Activated CD4-positive, alpha-beta T cell treated with anti-CD3 and anti-CD28 coated beads, Interleukin-2, amount 50 U/mL, for 24 hours (primary cell): ENCODE measurements at regions not wholly inside any gene's neighbourhood (a gene's known extent, or its start where the extent isn't known, plus 50 kb on each side); places are given as distances from the start of the nearest gene placed in this dataset.
"Not testable (repeated sequence)": the region's sequence is repeated elsewhere in the genome, so short reads cannot be mapped to it uniquely, and the experiment has no call there.

ENCODE experiments used
- DNase-seq, 2 donors: peaks; one replicate each; pipeline ENCODE4 v3.0.0-alpha.2; 2020; ENCODE audit warnings: low read depth in 1 of 2, low spot score in 1 of 2

- no peak for DNase-seq
Observed at GRCh38 chr3:72165317-72165716, 380.4 kb upstream of the PROK2 start.

DNA sequence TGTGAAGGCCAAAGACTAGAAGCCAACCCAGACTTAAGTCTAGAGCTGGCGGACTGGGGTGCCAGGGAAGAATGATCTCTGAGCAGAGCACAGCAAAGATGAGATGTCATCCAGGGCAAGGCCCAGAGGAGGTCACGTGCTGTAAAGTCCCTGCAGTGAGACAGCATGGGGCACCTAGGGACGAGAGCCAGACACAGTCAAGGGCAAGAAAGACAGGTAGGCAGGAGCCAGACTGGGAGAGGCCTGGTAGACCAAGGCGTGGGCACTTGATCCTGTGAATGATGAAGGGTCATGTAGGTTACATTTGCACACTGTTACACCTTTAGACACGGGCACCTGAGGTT lies 379.7 kb upstream of the PROK2 start:
- DNase-seq: no peak

DNA sequence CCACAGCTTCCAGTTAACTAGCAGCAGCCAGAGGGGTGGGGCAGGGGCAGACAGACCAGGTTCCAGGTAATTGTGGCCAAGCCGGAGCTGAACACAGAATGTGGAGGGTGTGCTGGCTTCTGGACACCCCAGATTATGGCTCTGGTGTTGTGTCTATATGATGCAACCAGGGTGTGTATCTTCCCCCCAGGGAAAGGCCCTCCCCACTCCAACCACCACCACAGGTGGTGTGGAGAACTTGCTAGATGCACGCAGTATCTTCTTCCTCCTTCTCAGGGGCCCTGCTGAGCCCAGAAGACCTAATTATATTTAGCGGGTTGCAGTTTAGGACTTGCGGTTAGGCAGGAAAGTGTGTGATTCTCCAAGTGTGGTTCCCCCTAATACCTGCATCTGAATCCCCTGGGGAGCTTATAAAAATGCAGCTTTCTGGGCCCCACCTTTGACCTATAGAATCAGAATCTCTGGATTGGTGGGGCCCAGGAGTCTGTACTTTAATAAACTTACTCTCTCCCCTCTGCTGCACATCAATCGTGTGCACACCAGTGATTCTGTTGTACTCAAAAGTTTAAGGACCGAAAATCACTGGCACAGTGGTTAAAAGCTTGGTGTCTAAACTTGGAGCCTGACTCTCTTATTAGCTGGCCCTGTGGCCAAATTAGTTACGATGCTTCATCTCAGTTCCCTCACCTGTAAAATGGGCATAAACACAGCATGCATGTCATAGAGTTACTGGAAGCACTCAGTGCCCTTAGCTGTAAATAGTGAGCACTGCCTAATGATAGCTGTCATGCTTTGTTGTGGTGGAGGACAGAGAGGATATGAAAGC lies 379.1 kb upstream of the PROK2 start:
- DNase-seq: no peak

GRCh38 chr3:72162649-72163184 lies 377.8 kb upstream of the PROK2 start:
- DNase-seq: no peak

- DNase-seq: no peak
Observed at GRCh38 chr3:72161881-72162595, 377.1 kb upstream of the PROK2 start.

- DNase-seq: not testable (repeated sequence)
Observed at GRCh38 chr3:72161285-72161684, 376.3 kb upstream of the PROK2 start.

- no peak for DNase-seq
Observed at GRCh38 chr3:72160351-72160750, 375.4 kb upstream of the PROK2 start.

- no peak for DNase-seq
Observed at GRCh38 chr3:72159487-72159886, 374.5 kb upstream of the PROK2 start.

DNA sequence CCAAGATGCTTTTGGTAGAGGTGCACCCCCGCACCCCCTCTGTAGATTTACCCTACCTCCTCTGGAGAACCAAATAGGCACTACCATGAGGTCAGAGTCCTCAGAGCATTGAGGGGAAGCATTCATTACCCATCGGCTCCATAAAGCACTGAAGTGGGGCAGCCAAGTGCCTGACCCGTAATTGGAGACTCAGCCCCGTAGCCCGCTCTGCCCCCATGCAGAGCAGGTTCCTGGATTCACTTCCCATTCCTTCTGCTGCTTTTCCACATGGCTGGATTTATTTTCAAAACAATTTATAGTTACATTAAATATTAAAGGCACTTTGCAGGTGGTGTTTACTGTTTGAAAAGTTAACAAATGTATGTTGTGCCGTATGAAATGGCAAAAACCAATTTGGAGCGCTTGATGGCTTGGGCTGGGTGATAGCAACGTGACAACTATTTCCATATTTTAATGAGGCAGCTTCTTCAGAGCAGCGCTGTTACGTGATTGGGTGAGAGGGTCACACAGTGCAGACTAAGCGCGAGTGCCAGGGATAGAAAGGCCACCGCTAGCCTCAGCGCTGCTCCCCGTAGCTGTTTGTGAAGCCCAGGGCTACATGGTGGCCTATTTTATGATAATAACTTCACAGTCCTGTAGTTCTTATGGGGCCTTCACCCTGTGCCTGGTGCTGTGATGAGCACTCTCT lies 373.8 kb upstream of the PROK2 start:
- DNase-seq: no peak

DNA sequence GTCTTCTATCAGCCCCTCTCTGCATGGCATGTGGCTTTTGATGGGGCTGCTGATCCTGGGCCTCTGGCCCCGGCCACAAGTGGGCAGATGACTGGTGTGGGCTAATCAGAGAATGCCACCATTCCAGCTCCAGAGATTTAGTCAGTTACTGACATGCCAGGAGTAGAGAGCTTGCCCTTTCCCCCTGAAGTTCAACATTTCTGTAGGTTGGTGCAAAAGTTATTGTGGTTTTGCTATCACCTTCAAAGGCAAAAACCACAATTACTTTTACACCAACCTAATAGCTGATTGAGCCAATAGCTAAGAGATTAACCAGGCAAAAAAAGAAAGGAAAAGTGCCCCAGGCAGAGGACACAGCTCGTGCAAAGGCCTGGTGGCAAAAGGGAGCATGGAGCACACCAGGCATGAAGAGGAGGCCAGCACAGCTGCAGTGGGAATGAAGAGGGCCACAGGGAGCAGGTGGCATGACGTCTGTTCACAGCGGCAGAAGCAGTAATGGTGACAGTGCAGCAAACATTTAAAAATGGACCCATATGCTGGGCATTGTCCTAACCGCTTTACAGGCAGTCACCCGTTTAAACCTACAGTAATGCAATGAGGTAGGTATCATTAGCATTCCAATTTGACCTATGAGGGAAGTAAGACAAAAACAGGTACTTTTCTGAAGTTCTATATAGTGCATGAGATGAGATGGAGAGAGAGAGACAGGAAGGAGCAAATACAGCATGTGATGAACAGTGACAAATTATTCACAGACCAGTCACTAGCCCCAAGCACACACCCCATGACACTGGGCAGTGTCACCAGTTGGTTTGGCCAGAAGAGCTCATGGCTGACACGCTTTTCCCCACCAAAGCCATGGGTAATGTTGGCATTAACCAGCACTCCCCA lies 373.0 kb upstream of the PROK2 start:
- no peak for DNase-seq

GRCh38 chr3:72155391-72156064 lies 370.6 kb upstream of the PROK2 start:
- no peak for DNase-seq

GRCh38 chr3:72154391-72155335 lies 369.7 kb upstream of the PROK2 start:
- DNase-seq: no peak

DNA sequence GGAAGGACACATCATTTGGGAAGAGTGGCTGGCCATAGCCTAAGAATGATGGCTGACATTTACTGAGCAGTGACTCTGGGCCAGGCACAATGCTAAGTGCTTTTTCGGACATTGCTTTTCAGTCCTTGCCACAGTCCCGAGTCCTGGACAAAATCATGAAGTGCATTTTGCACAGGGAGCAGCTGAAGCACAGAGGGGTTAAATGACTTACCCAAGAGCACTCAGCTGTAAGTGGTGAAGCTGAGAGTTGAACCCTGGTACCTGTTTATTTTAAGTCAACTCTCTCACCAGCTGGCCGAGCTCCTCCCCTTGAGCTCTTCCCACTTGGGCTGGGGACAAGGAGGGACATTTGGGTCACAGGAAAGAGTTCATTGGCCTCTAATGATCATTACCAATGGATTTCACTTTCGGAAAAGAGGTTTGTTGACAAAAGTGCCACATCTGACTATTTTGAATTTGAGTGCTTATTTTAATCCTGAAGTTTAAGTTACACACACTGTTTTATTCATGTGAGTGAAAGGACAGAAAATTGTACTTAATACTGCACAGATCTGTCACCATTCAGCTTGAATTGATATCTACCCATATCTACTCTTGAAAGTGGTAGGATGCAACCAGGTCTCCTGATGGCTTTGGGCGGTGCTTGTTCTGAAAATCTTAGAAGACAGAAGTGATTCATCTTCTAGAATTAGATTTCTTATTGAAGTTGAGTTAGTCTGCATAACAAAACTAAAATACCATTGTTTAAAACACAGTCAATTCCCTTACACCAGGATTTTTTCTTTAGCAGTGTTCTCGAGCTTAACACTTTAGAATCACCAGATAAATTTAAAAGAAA lies 368.7 kb upstream of the PROK2 start:
- DNase-seq: no peak

DNA sequence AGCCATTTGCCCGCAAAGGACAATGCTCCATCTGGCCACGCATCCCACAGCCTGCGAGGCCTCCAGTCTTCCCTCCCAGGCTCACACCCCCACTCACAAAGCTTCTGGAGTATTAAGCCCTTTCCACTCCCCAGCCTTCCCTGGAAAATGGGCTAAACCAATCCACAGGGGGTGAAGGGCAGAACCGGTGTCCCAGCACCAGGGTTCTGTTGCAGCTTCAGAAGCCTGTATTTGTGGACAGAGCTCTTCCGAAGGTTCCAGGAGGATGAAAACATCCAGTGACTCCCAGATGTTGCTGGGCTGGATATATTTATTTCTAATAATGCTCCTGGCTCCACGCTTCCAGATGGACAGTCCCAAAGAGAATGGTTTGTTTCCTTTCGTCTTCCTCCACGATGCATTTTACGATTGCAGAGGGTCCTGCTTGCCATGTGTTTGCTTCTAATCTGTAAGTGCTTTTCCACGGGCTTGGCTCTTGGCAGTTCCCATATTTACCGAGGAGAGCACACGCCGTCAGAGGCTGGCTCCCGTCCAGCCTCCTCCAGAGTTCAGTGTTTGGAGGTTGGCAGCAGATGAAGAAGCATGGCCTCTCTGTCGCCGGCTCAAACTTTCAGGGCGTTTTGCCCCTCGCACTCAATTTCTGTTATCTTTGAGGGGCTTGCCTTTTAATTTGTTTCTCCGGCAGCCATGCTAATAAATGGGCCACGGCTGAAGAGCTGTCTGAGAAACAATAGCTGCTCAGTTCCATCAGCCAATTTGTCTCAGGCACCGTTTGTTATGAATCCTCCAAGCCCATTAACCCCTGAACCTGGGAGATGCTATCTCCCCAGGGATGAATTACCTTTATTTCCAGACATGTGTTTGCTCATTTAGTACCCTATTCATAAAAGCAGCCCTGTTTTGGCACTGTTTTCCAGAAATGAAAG lies 367.9 kb upstream of the PROK2 start:
- no peak for DNase-seq

DNA sequence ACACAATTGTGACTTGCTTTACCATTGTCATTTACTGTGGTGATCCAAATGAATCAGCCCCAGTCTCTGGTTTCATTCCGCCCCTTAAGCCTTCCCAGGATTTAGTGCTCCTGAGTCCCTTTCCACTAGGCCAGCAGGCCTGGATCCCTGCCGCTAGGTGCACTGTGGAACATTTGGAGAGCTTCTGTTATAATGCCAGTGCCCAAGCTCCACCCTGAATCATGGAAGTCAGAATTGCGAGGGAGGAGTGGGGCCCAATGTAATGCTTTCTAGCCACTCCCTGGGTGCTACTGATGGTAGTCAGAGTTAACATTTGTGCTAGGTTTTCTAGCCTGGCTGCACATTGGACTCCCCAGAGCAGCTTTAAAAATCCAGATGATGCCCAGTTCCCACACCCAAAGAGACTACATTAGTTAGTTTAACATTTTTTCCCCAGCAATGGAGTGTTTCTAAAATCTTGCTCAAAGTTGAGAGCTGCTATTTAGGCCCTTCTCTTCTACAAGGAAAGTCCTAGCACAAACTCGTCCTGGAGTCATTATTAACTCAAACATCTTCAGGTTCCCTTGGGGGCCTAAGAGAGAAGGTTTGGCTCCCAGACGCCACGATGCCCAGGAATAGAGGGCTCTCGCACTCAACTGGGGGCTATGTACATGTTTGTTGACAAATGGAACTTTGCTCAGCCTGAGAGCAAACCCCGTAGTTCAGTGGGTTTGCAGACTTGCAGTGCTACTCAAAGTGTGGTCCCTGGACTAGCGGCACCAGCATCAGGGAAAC lies 366.7 kb upstream of the PROK2 start:
- DNase-seq: no peak

GRCh38 chr3:72150634-72151412 lies 365.9 kb upstream of the PROK2 start:
- DNase-seq: no peak
